Choroid plexus epithelial cell (primary cell): ENCODE measurements at regions not wholly inside any gene's neighbourhood (a gene's known extent, or its start where the extent isn't known, plus 50 kb on each side); places are given as distances from the start of the nearest gene placed in this dataset.

Experiments used
- DNase-seq: peaks from one replicate; pipeline ENCODE4 v3.0.0-alpha.2; 2010; ENCODE audit warnings: low read depth
- H3K4me3 ChIP-seq: 2 replicates; pipeline ENCODE4 v1.5.1; 2011; ENCODE audit warnings: low read depth, mild to moderate bottlenecking, control low read depth, low read length, moderate library complexity
- TF ChIP-seq, protein P1 (sequence below): conservative IDR thresholded peaks from 2 replicates; pipeline ENCODE4 v1.5.1; 2011; ENCODE audit warnings: low read depth, mild to moderate bottlenecking, control low read depth, inconsistent platforms, low read length, moderate library complexity

DNA sequence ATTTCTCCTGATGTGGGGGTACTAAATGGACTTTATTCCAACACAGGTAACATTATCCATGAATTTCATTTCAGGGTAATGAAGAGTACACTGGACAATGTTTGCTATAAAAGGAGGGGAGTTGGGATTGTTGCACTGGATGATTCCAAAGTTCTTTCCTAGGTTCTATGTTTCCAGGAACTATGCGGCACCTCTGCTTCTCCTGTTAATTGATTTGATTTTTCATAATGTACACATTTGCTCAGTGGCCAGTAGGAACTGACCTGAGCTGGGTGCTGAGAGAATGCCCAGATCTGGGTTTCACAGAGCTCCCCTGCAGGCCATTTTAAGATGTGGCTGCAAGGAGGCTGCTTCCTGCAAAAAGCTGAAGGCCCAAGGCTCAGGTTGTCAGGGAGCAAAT is 171.7 kb downstream of the KLF13 start:
- TF ChIP-seq, protein P1, sequence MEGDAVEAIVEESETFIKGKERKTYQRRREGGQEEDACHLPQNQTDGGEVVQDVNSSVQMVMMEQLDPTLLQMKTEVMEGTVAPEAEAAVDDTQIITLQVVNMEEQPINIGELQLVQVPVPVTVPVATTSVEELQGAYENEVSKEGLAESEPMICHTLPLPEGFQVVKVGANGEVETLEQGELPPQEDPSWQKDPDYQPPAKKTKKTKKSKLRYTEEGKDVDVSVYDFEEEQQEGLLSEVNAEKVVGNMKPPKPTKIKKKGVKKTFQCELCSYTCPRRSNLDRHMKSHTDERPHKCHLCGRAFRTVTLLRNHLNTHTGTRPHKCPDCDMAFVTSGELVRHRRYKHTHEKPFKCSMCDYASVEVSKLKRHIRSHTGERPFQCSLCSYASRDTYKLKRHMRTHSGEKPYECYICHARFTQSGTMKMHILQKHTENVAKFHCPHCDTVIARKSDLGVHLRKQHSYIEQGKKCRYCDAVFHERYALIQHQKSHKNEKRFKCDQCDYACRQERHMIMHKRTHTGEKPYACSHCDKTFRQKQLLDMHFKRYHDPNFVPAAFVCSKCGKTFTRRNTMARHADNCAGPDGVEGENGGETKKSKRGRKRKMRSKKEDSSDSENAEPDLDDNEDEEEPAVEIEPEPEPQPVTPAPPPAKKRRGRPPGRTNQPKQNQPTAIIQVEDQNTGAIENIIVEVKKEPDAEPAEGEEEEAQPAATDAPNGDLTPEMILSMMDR, result peak; percentile 14
- no peak overlapping the region for H3K4me3 ChIP-seq
- DNase-seq, result no peak

DNA sequence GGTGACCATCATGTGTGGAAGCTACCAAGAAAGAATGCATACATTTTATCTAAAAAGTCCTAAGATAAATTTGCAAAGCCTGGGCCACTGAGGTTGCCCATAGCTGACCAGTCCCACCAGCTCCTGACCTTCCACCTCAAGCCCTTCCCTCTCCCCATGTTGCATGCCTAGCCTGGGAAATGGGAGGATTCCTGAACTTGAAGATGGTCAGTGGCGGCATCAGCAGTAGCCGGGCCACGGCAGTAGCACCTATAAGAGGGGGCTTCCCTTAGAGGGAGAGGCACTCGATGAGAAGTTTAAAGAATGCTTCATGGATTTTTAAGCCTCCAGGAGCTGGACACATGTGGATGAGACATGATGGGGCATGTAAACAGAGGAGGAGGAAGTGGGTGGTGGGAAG is 172.1 kb downstream of the KLF13 start:
- H3K4me3 ChIP-seq, result no peak overlapping the region
- TF ChIP-seq, protein P1, result no peak
- DNase-seq, result no peak

DNA sequence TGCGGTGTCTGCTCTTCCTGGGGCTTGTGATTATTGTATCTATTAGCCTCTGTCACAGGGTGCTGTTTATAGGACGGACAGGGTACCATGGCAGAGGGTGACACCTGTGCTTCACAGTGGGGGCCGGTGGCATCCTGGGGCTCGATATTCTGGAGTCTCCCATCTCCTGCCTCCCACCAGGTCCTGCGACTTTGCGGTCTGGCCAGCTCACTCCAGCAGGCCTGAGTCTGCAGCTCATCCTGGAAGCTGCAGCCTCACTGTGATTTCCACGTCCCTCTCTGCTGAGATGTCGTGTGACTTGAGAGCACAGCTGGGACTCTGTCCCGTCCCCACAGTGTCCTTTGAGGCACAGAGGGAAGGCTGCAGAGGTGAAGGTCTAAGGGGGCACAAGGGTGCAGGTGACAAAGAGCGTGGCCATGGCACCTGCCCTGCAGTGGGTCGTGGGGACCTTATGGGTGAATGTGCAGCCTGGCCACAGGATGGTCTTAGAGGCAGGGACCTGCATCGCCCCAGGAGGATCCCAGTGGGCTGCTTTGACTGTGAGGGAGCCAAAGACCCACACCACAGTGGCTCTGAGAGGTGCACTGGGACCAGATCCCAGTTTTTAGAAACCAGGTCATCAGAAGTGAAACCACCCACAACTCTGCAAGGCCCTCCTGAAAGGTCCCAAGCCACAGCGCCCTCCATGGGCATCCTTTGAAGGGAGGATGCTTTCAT is 172.8 kb downstream of the KLF13 start:
- TF ChIP-seq, protein P1, result no peak
- H3K4me3 ChIP-seq, result no peak overlapping the region
- no peak for DNase-seq

DNA sequence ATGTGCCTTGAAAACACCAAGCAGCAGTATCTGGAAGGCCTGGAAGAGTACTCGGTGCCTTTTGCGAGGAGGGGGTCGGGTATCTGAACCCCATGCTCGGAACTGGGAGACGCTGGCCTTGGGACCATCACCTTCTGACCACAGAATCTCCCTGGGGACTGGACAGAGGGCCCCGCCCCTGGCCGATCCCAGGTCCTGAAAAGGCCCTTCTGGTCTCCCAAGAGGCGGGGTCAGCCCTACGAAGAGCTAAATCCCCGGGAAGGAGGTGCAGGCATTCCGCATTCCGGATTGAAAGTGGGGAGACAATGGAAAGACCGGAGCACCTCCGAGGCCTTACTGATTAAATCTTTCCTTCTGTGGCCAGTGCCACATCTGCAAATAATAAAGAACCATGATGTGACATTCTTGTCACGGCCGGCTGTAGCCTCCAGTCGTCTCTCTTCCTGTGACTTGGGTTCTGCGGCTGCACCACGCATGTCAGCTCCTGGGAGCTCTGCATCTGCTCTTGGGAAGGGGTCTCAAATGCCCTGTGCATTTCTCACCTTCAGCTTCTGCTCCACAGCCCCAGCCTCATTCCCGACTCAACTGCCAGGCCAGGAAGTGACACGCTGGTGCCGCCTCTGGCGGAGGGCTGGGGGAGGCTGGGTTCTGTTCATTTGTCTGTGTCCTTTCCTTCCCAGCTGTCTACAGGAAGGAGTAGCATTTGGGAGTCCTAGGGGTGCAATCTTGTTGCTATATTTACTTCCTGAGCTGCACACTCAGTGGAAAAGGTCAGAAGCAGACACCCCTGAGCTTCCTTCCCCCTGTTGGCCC is 173.5 kb downstream of the KLF13 start:
- TF ChIP-seq, protein P1, result no peak
- no peak for DNase-seq
- no peak overlapping the region for H3K4me3 ChIP-seq

DNA sequence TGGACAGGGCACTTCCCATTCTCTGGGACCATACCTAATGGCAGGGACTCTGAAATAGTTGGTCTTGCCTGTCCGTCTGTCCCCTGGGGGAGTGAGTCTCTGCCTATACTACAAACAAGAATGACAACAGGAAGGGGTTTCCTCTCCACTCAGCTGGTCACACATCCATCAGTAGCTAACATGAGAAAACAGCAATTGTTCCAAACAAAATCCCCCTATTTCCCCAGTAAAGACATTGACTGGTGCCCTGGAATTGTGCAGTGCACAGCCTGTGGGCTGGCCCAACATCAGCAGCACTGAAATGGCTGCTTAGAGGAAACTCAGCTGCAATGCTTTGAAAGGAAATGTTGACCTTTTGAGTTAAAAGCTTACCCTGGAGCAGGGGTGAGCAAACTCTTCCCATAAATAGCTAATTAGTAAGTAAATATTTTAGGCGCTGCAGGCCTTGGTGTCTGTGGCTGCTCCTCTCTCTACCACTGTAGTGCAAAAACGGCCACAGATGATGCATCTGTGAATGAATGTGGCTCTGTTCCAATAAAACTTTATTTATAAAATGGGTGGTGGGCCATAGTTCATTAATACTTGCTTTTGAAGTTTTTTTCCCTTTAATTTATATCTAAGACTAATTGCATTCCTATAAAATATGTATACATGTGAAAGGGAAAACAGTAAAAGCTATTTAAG is 174.3 kb downstream of the KLF13 start:
- TF ChIP-seq, protein P1, result no peak
- no peak overlapping the region for H3K4me3 ChIP-seq
- no peak for DNase-seq

DNA sequence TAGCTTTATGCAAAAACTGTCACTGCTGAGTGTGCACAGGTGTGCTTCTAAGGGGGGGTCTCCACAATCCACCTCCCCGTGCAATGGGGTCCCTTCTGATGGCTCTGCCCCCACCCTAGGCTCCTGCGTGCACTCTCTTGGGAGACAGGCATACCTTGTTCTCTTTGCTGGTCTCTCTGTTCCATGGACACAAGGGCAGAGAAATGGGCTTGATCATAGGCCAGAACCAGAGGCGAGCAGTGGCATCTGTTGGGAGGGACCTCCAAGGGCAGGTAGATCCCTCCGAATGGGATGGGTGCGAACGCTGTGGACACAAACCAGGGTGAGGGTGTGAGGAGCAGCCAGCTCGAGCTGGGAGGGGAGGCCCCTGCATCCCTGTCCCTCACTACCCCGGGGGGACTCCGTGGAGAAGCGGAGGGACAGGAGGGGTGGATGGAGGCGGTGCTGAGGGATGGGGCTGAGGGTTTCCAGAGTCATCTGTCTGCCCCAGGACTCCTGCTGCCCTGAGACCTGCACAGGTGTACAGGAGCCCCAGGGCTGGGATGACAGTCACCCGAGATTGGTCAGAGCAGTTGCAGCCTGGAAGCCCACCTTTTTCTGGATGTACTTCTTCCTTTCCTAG is 175.0 kb downstream of the KLF13 start:
- no peak overlapping the region for H3K4me3 ChIP-seq
- no peak for DNase-seq
- TF ChIP-seq, protein P1, result no peak
